ENCODE measurements at regions not wholly inside any gene's neighbourhood (a gene's known extent, or its start where the extent isn't known, plus 50 kb on each side); places are given as distances from the start of the nearest gene placed in this dataset.

GRCh38 chr6:82017773-82018172 is 229.8 kb downstream of the IBTK start (continued):
- TF ChIP-seq, protein P1, sequence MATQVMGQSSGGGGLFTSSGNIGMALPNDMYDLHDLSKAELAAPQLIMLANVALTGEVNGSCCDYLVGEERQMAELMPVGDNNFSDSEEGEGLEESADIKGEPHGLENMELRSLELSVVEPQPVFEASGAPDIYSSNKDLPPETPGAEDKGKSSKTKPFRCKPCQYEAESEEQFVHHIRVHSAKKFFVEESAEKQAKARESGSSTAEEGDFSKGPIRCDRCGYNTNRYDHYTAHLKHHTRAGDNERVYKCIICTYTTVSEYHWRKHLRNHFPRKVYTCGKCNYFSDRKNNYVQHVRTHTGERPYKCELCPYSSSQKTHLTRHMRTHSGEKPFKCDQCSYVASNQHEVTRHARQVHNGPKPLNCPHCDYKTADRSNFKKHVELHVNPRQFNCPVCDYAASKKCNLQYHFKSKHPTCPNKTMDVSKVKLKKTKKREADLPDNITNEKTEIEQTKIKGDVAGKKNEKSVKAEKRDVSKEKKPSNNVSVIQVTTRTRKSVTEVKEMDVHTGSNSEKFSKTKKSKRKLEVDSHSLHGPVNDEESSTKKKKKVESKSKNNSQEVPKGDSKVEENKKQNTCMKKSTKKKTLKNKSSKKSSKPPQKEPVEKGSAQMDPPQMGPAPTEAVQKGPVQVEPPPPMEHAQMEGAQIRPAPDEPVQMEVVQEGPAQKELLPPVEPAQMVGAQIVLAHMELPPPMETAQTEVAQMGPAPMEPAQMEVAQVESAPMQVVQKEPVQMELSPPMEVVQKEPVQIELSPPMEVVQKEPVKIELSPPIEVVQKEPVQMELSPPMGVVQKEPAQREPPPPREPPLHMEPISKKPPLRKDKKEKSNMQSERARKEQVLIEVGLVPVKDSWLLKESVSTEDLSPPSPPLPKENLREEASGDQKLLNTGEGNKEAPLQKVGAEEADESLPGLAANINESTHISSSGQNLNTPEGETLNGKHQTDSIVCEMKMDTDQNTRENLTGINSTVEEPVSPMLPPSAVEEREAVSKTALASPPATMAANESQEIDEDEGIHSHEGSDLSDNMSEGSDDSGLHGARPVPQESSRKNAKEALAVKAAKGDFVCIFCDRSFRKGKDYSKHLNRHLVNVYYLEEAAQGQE (IDR thresholded peaks at IDR 0.05) = no peak
- TF ChIP-seq, protein P2, sequence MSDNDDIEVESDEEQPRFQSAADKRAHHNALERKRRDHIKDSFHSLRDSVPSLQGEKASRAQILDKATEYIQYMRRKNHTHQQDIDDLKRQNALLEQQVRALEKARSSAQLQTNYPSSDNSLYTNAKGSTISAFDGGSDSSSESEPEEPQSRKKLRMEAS (IDR thresholded peaks at IDR 0.05) = no peak

GRCh38 chr6:82017288-82017687 is 230.3 kb downstream of the IBTK start:
- Histone ChIP-seq H3K9me3 (ENCODE audit: control insufficient read depth in 4 of 4, low read length in 3 of 4) (no peaks in the 10 kb centered on the region), H3K27me3 (ENCODE audit: control insufficient read depth in 4 of 4, insufficient read depth in 4 of 4, low read length in 3 of 4) (no peaks in the 10 kb centered on the region), H3K4me3 (ENCODE audit: low read depth in 1 of 3, low read length in 3 of 3) (no peak overlapping the region), H3K36me3 (ENCODE audit: control insufficient read depth in 4 of 4, insufficient read depth in 3 of 4, low read depth in 1 of 4, low read length in 3 of 4) (no peaks in the 10 kb centered on the region), H3K4me1 (ENCODE audit: control insufficient read depth in 4 of 4, insufficient read depth in 4 of 4, low read length in 3 of 4) (peaks cover 4 to 12% (median 8%) of the 10 kb centered on the region in 4 donors), H3K27ac (ENCODE audit: low read depth in 1 of 2, low read length in 2 of 2) (no peak overlapping the region), H3K9ac (ENCODE audit: low read depth in 1 of 2, low read length in 2 of 2) (no peak overlapping the region)
- no peak for DNase-seq (ENCODE audit: low spot score)
- TF ChIP-seq YY1 (IDR thresholded peaks at IDR 0.05) = no peak
- no peak for TF ChIP-seq SP1 (IDR thresholded peaks at IDR 0.05)
- TF ChIP-seq NR2F2 (IDR thresholded peaks at IDR 0.05) = no peak
- TF ChIP-seq, protein P2 (IDR thresholded peaks at IDR 0.05) = no peak
- no peak for TF ChIP-seq JUND (IDR thresholded peaks at IDR 0.05)
- TF ChIP-seq TAF1 (conservative IDR thresholded peaks at IDR 0.05) = no peak
- TF ChIP-seq RAD21 (IDR thresholded peaks at IDR 0.05) = no peak
- TF ChIP-seq FOXA1 (IDR thresholded peaks at IDR 0.05) = no peak
- no peak for TF ChIP-seq HNF4G (IDR thresholded peaks at IDR 0.05)
- no peak for TF ChIP-seq CTCF (IDR thresholded peaks at IDR 0.05; ENCODE audit: low read depth, low read length, missing input control)
- TF ChIP-seq RXRA (IDR thresholded peaks at IDR 0.05) = no peak
- TF ChIP-seq, protein P3, sequence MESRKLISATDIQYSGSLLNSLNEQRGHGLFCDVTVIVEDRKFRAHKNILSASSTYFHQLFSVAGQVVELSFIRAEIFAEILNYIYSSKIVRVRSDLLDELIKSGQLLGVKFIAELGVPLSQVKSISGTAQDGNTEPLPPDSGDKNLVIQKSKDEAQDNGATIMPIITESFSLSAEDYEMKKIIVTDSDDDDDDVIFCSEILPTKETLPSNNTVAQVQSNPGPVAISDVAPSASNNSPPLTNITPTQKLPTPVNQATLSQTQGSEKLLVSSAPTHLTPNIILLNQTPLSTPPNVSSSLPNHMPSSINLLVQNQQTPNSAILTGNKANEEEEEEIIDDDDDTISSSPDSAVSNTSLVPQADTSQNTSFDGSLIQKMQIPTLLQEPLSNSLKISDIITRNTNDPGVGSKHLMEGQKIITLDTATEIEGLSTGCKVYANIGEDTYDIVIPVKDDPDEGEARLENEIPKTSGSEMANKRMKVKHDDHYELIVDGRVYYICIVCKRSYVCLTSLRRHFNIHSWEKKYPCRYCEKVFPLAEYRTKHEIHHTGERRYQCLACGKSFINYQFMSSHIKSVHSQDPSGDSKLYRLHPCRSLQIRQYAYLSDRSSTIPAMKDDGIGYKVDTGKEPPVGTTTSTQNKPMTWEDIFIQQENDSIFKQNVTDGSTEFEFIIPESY (IDR thresholded peaks at IDR 0.05) = no peak
- TF ChIP-seq HNF4A (conservative IDR thresholded peaks at IDR 0.05) = no peak
- TF ChIP-seq ATF3 (IDR thresholded peaks at IDR 0.05) = no peak
- TF ChIP-seq, protein P1 (IDR thresholded peaks at IDR 0.05) = no peak
- no peak for TF ChIP-seq GABPA (IDR thresholded peaks at IDR 0.05 in 1 of 2, conservative IDR thresholded peaks at IDR 0.05 in 1 of 2)
- no peak for TF ChIP-seq FOXA2 (IDR thresholded peaks at IDR 0.05)

Data from liver (tissue), 7 donors.